Astrocyte (in vitro differentiated cells and primary cell): ENCODE measurements at regions not wholly inside any gene's neighbourhood (a gene's known extent, or its start where the extent isn't known, plus 50 kb on each side); places are given as distances from the start of the nearest gene placed in this dataset.

Experiments
- DNase-seq: peaks from one replicate; pipeline ENCODE4 v3.0.0-alpha.2; 2010; ENCODE audit warnings: low read depth
- FAIRE-seq: peaks from 2 replicates; lab custom pipeline; 2011; peaks lifted over from hg19 to GRCh38; lab: Jason Lieb, UNC
- H2AFZ ChIP-seq: 2 replicates; pipeline ENCODE4 v1.6.0; 2012; ENCODE audit warnings: low read depth, low read length, inconsistent platforms
- H3K27ac ChIP-seq: 2 replicates; pipeline ENCODE4 v1.5.1; 2011; ENCODE audit warnings: low read depth, low read length, inconsistent platforms
- H3K27me3 ChIP-seq: 2 replicates; pipeline ENCODE4 v1.6.0; 2011; ENCODE audit warnings: low read length, inconsistent platforms; ENCODE audit not compliant: insufficient read depth
- H3K36me3 ChIP-seq: 2 replicates; pipeline ENCODE4 v1.5.1; 2011; ENCODE audit warnings: low read length, inconsistent platforms; ENCODE audit not compliant: insufficient read depth
- H3K4me1 ChIP-seq: 2 replicates; pipeline ENCODE4 v1.5.1; 2011; ENCODE audit warnings: low read length, inconsistent platforms; ENCODE audit not compliant: insufficient read depth
- H3K4me2 ChIP-seq: 2 replicates; pipeline ENCODE4 v1.6.0; 2012; ENCODE audit warnings: low read length, inconsistent platforms
- H3K4me3 ChIP-seq: 2 replicates; pipeline ENCODE4 v1.5.1; 2011; ENCODE audit warnings: low read depth, mild to moderate bottlenecking, low read length, inconsistent platforms; ENCODE audit not compliant: insufficient read depth
- H3K79me2 ChIP-seq: 2 replicates; pipeline ENCODE4 v1.6.0; 2012; ENCODE audit warnings: mild to moderate bottlenecking, low read length, inconsistent platforms; ENCODE audit not compliant: insufficient read depth
- H3K9ac ChIP-seq: 2 replicates; pipeline ENCODE4 v1.6.0; 2012; ENCODE audit warnings: mild to moderate bottlenecking, low read length, inconsistent platforms
- H3K9me3 ChIP-seq: 2 replicates; pipeline ENCODE4 v1.5.1; 2012; ENCODE audit warnings: low read depth, mild to moderate bottlenecking, low read length, inconsistent platforms; ENCODE audit not compliant: insufficient read depth
- H4K20me1 ChIP-seq: 2 replicates; pipeline ENCODE4 v1.6.0; 2012; ENCODE audit warnings: low read length, inconsistent platforms; ENCODE audit not compliant: insufficient read depth
- H3K27ac Mint-ChIP-seq: one replicate; pipeline ENCODE4 v1.8.0; 2021; ENCODE audit warnings: mild to moderate bottlenecking, mixed read lengths; ENCODE audit not compliant: unreplicated experiment
- H3K27me3 Mint-ChIP-seq: one replicate; pipeline ENCODE4 v1.8.0; 2021; ENCODE audit warnings: low read depth, mixed read lengths; ENCODE audit not compliant: unreplicated experiment
- H3K36me3 Mint-ChIP-seq: one replicate; pipeline ENCODE4 v1.8.0; 2021; ENCODE audit warnings: low read depth, mixed read lengths; ENCODE audit not compliant: unreplicated experiment
- H3K4me1 Mint-ChIP-seq: one replicate; pipeline ENCODE4 v1.8.0; 2021; ENCODE audit warnings: low read depth, mixed read lengths; ENCODE audit not compliant: unreplicated experiment
- H3K4me3 Mint-ChIP-seq: one replicate; pipeline ENCODE4 v1.8.0; 2021; ENCODE audit warnings: mild to moderate bottlenecking, moderate library complexity, mixed read lengths; ENCODE audit not compliant: unreplicated experiment
- H3K9me3 Mint-ChIP-seq: one replicate; pipeline ENCODE4 v1.8.0; 2021; ENCODE audit warnings: mild to moderate bottlenecking, mixed read lengths; ENCODE audit not compliant: unreplicated experiment
- EZH2 ChIP-seq: IDR thresholded peaks from 2 replicates; pipeline ENCODE4 v1.6.1; 2012; ENCODE audit warnings: mild to moderate bottlenecking, low read length, inconsistent platforms; ENCODE audit not compliant: insufficient read depth
- TF ChIP-seq, protein P1 (sequence below): IDR thresholded peaks from 2 replicates; pipeline ENCODE4 v1.5.1; 2011; ENCODE audit warnings: low read depth, mild to moderate bottlenecking, inconsistent platforms, low read length, moderate library complexity; ENCODE audit not compliant: insufficient read depth

DNA sequence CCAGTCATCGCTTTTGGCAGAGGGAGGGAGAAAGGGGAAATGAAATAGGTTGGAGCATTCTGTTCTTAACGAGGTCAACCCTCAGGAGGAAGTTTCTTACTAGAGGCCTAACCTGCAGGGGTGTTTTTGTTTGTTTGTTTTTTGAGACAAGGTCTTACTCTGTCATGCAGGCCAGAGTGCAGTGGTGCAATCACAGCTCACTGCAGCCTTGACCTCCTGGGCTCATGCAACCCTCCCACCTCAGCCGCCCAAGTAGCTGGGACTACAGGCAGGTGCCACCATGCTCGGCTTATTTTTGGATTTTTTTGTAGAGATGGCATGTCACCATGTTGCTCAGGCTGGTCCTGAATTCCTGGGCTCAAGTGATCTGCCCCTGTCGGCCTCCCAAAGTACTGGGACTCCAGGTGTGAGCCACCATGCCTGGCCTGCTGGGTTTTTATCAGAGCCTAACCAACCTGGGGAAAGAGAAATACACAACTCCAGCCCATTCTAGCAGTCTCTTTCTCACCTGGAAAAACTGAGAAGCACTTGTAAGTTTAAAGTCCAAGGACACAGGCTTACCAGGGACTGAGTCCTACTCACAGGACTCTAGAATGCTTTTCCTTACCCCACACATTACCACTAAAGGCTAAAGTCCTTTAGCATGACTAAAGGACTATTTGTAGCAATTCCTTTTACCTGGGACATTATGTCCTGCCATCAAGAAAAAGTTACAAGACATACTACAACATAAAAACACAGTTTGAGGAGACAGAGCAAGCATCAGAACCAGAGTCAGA lies 101.0 kb upstream of the EGFR start:
- no peak overlapping the region for H3K9ac ChIP-seq
- H2AFZ ChIP-seq: no peak overlapping the region
- no peaks in the 10 kb centered on the region for H3K27me3 ChIP-seq
- no peak for TF ChIP-seq EZH2
- TF ChIP-seq, protein P1, sequence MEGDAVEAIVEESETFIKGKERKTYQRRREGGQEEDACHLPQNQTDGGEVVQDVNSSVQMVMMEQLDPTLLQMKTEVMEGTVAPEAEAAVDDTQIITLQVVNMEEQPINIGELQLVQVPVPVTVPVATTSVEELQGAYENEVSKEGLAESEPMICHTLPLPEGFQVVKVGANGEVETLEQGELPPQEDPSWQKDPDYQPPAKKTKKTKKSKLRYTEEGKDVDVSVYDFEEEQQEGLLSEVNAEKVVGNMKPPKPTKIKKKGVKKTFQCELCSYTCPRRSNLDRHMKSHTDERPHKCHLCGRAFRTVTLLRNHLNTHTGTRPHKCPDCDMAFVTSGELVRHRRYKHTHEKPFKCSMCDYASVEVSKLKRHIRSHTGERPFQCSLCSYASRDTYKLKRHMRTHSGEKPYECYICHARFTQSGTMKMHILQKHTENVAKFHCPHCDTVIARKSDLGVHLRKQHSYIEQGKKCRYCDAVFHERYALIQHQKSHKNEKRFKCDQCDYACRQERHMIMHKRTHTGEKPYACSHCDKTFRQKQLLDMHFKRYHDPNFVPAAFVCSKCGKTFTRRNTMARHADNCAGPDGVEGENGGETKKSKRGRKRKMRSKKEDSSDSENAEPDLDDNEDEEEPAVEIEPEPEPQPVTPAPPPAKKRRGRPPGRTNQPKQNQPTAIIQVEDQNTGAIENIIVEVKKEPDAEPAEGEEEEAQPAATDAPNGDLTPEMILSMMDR: no peak
- no peaks in the 10 kb centered on the region for H3K9me3 ChIP-seq
- Mint-ChIP-seq H3K4me3 (no peak overlapping the region), H3K27ac (no peak overlapping the region), H3K36me3 (no peaks in the 10 kb centered on the region), H3K4me1 (no peaks in the 10 kb centered on the region), H3K27me3 (peaks cover 5% of the 10 kb centered on the region), H3K9me3 (no peaks in the 10 kb centered on the region)
- DNase-seq (no peak), FAIRE-seq (no peak)
- no peak overlapping the region for H3K4me3 ChIP-seq
- no peaks in the 10 kb centered on the region for H3K4me1 ChIP-seq
- H3K27ac ChIP-seq: no peak overlapping the region
- no peaks in the 10 kb centered on the region for H3K36me3 ChIP-seq
- no peak overlapping the region for H3K4me2 ChIP-seq
- H4K20me1 ChIP-seq: no peaks in the 10 kb centered on the region
- H3K79me2 ChIP-seq: no peaks in the 10 kb centered on the region

DNA sequence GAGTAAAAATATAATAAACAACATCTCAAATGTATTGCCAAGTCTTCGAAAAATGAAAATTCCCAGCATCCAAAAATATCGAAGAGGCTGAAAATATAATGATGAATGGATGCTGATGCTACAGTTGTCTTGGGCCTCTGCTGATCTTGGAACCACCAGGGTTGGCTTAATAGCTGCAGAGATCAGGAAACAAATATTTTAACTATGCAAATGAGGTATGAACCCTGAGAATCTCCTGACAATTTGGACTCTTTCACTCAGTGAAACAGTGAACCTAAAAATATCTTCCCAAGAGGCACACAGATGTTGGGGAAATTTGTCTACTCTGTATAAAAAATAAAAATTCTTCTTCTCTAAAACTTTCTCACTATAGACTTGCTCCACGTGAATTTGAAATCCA lies 97.7 kb upstream of the EGFR start:
- Histone ChIP-seq H2AFZ (no peak overlapping the region), H3K27me3 (no peaks in the 10 kb centered on the region), H4K20me1 (no peaks in the 10 kb centered on the region), H3K4me1 (no peaks in the 10 kb centered on the region), H3K4me3 (no peak overlapping the region), H3K27ac (no peak overlapping the region), H3K79me2 (no peaks in the 10 kb centered on the region), H3K9me3 (no peaks in the 10 kb centered on the region), H3K9ac (no peak overlapping the region), H3K4me2 (no peak overlapping the region), H3K36me3 (no peaks in the 10 kb centered on the region)
- DNase-seq (no peak), FAIRE-seq (no peak)
- Mint-ChIP-seq H3K4me3 (no peak overlapping the region), H3K36me3 (no peaks in the 10 kb centered on the region), H3K9me3 (peaks cover 13% of the 10 kb centered on the region), H3K27ac (no peak overlapping the region), H3K27me3 (peaks cover 7% of the 10 kb centered on the region), H3K4me1 (no peaks in the 10 kb centered on the region)
- TF ChIP-seq, protein P1: no peak
- no peak for TF ChIP-seq EZH2

DNA sequence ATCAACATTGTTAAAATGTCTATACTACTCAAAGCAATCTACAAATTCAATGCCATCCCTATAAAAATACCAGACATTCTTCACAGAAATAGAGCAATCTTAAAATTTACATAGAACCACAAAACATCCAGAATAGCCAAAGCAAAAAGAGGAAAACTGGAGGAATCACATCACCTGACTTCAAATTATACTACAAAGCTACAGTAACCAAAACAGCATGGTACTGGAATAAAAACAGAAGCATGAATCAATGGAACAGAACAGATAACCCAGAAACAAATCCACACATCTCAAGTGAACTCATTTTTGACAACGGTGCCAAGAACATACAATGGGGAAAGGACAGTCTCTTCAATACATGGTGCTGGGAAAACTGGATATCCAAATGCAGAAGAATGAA lies 87.3 kb upstream of the EGFR start:
- TF ChIP-seq, protein P1: no peak
- TF ChIP-seq EZH2: no peak
- H3K27ac Mint-ChIP-seq: no peak overlapping the region
- H3K27me3 ChIP-seq: no peaks in the 10 kb centered on the region
- H4K20me1 ChIP-seq: no peaks in the 10 kb centered on the region
- no peak overlapping the region for H3K4me3 ChIP-seq
- H2AFZ ChIP-seq: no peak overlapping the region
- no peak overlapping the region for H3K4me3 Mint-ChIP-seq
- no peaks in the 10 kb centered on the region for H3K79me2 ChIP-seq
- no peaks in the 10 kb centered on the region for H3K36me3 Mint-ChIP-seq
- H3K9me3 Mint-ChIP-seq: no peaks in the 10 kb centered on the region
- no peaks in the 10 kb centered on the region for H3K36me3 ChIP-seq
- H3K9me3 ChIP-seq: no peaks in the 10 kb centered on the region
- peaks cover 5% of the 10 kb centered on the region for H3K4me1 Mint-ChIP-seq
- H3K4me1 ChIP-seq: peaks cover 6% of the 10 kb centered on the region
- no peak overlapping the region for H3K27ac ChIP-seq
- no peak overlapping the region for H3K9ac ChIP-seq
- H3K27me3 Mint-ChIP-seq: peaks cover 1% of the 10 kb centered on the region
- DNase-seq (no peak), FAIRE-seq (no peak)
- H3K4me2 ChIP-seq: no peak overlapping the region
